CD4-positive, CD25-positive, alpha-beta regulatory T cell (primary cell): ENCODE measurements at regions not wholly inside any gene's neighbourhood (a gene's known extent, or its start where the extent isn't known, plus 50 kb on each side); places are given as distances from the start of the nearest gene placed in this dataset.
A peak's percentile ranks its signal among the peaks of the same experiment; 100 is the strongest.

Source experiments
- ATAC-seq, 2 donors: fragments of 150-1000 bp; cut with Tn5 transposase; one replicate each; pipeline ENCODE4 v1.10.0; 2021; ENCODE audit warnings: low read depth in 2 of 2, moderate number of reproducible peaks in 2 of 2, moderate library complexity in 1 of 2
- DNase-seq, 3 donors: peaks; one replicate each; pipeline versions ENCODE4 v3.0.0 to v3.0.0-alpha.2; 2012 to 2022; ENCODE audit warnings: mixed read lengths in 1 of 3
- H3K27ac ChIP-seq: one replicate; pipeline ENCODE4 v1.7.0; 2013; ENCODE audit warnings: mild to moderate bottlenecking, low read length; ENCODE audit not compliant: insufficient read depth, poor library complexity, severe bottlenecking
- H3K27me3 ChIP-seq: one replicate; pipeline ENCODE4 v1.7.0; 2013; ENCODE audit warnings: low read length; ENCODE audit not compliant: control insufficient read depth, insufficient read depth
- H3K36me3 ChIP-seq: one replicate; pipeline ENCODE4 v1.7.0; 2013; ENCODE audit warnings: mild to moderate bottlenecking, low read length, moderate library complexity; ENCODE audit not compliant: control insufficient read depth, insufficient read depth
- H3K4me1 ChIP-seq: 2 replicates; pipeline ENCODE4 v1.7.0; 2013; ENCODE audit warnings: mild to moderate bottlenecking, low read length; ENCODE audit not compliant: insufficient read depth, control insufficient read depth, poor library complexity, severe bottlenecking
- H3K4me3 ChIP-seq: one replicate; pipeline ENCODE4 v1.7.0; 2013; ENCODE audit warnings: low read depth, mild to moderate bottlenecking, low read length, moderate library complexity
- H3K9me3 ChIP-seq, 2 experiments: 1 replicate in 1 of 2; 2 replicates in 1 of 2; pipeline ENCODE4 v1.7.0; 2013; ENCODE audit warnings: low read length in 2 of 2, mild to moderate bottlenecking in 1 of 2, moderate library complexity in 1 of 2; ENCODE audit not compliant: control insufficient read depth in 2 of 2
- H3K27ac Mint-ChIP-seq, 3 donors: one replicate each; pipeline ENCODE4 v1.8.0; 2020 to 2022; ENCODE audit warnings: mild to moderate bottlenecking in 3 of 3, mixed read lengths in 3 of 3, moderate library complexity in 2 of 3
- H3K27me3 Mint-ChIP-seq: one replicate; pipeline ENCODE4 v1.8.0; 2022; ENCODE audit warnings: mild to moderate bottlenecking, mixed read lengths
- H3K36me3 Mint-ChIP-seq: one replicate; pipeline ENCODE4 v1.8.0; 2020; ENCODE audit warnings: mixed read lengths
- H3K4me1 Mint-ChIP-seq, 4 donors: one replicate each; pipeline ENCODE4 v1.8.0; 2020 to 2022; ENCODE audit warnings: mixed read lengths in 4 of 4, mild to moderate bottlenecking in 1 of 4
- H3K4me3 Mint-ChIP-seq, 4 donors: one replicate each; pipeline ENCODE4 v1.8.0; 2020 to 2022; ENCODE audit warnings: mild to moderate bottlenecking in 4 of 4, mixed read lengths in 4 of 4, moderate library complexity in 3 of 4
- H3K9me3 Mint-ChIP-seq, 7 donors: one replicate each; pipeline ENCODE4 v1.8.0; 2020 to 2022; ENCODE audit warnings: mixed read lengths in 7 of 7, mild to moderate bottlenecking in 3 of 7, moderate library complexity in 2 of 7

DNA sequence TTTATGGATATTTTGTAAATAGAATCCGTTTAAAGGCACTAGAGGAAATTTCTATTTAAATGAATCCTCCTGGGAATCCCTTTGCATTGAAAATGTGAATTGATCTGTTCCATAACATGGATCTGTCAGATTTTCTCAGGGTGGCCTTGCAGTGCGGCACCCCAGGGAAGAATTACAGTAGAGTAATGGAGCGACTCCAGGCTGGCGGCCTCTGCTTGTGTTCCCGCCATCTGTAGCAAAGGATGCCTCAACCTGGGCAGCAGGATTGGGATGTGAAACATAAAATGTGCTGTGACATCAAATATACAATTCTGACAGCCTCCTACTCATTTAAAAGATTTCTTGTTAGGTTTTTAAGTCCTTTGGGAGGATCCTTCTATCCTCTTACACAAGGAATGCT lies 115.9 kb downstream of the RHOU start:
- DNase-seq (no peak), ATAC-seq (no peak)
- Mint-ChIP-seq H3K4me1 (no peaks in the 10 kb centered on the region), H3K27ac (no peak overlapping the region), H3K27me3 (peaks cover 18% of the 10 kb centered on the region), H3K4me3 (no peak overlapping the region), H3K9me3 (peaks cover 0 to 7% (median 2%) of the 10 kb centered on the region in 7 donors), H3K36me3 (no peaks in the 10 kb centered on the region)
- peaks cover 0 to 3% of the 10 kb centered on the region in 2 experiments for H3K9me3 ChIP-seq
- H3K4me3 ChIP-seq: no peak overlapping the region
- no peaks in the 10 kb centered on the region for H3K36me3 ChIP-seq
- H3K27ac ChIP-seq: no peak overlapping the region
- H3K27me3 ChIP-seq: peaks cover 8% of the 10 kb centered on the region
- no peaks in the 10 kb centered on the region for H3K4me1 ChIP-seq

DNA sequence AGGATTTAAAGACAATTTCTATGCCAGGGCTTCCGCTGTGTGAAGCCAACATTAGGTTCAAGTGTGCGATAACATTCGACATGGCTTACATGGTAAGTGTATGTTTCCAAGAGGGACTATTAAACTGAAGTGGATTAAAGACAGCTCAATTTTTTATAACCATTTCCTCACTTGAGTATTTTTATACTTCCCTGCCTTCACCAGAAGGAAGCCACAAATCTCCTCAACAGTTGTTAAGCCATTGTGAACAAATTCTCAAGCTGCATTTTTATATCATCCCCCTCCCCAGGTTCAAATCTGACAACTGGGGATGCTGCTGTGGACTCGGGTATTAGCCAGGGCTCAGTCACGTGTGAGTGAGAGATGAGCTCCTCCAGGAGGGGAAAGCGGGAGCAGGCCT lies 116.3 kb downstream of the RHOU start:
- Histone ChIP-seq H3K27ac (no peak overlapping the region), H3K4me1 (no peaks in the 10 kb centered on the region), H3K4me3 (no peak overlapping the region), H3K9me3 (peaks cover 0 to 3% of the 10 kb centered on the region in 2 experiments), H3K36me3 (no peaks in the 10 kb centered on the region), H3K27me3 (peaks cover 8% of the 10 kb centered on the region)
- Mint-ChIP-seq H3K4me3 (no peak overlapping the region), H3K36me3 (no peaks in the 10 kb centered on the region), H3K27ac (no peak overlapping the region), H3K4me1 (no peaks in the 10 kb centered on the region), H3K9me3 (peaks cover 0 to 7% (median 2%) of the 10 kb centered on the region in 7 donors), H3K27me3 (peaks cover 22% of the 10 kb centered on the region)
- no peak for DNase-seq
- no peak for ATAC-seq

DNA sequence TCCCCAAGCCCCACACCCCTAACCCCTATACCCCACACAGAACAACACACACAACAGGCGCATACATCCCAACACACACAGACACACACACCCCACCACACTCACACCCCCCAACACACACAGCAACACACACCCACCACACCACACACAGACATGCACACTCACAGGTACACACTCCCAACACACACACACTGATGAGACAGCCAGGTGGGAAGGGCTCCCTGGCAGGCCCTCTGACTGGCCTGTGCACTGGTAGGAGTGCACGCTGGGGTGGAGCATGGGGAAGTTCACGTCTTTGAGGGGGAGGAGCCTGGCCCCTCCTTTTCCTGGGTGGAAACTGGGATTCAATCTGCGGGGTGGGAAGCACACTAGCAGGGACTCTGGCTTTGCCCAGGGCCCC lies 116.7 kb downstream of the RHOU start:
- Mint-ChIP-seq H3K36me3 (no peaks in the 10 kb centered on the region), H3K4me1 (no peaks in the 10 kb centered on the region), H3K27ac (no peak overlapping the region), H3K27me3 (peaks cover 22% of the 10 kb centered on the region), H3K9me3 (peaks cover 0 to 7% (median 2%) of the 10 kb centered on the region in 7 donors), H3K4me3 (no peak overlapping the region)
- Histone ChIP-seq H3K36me3 (no peaks in the 10 kb centered on the region), H3K4me3 (no peak overlapping the region), H3K27me3 (peaks cover 8% of the 10 kb centered on the region), H3K9me3 (peaks cover 0 to 3% of the 10 kb centered on the region in 2 experiments), H3K4me1 (no peaks in the 10 kb centered on the region), H3K27ac (no peak overlapping the region)
- ATAC-seq (no peak), DNase-seq (no peak)

DNA sequence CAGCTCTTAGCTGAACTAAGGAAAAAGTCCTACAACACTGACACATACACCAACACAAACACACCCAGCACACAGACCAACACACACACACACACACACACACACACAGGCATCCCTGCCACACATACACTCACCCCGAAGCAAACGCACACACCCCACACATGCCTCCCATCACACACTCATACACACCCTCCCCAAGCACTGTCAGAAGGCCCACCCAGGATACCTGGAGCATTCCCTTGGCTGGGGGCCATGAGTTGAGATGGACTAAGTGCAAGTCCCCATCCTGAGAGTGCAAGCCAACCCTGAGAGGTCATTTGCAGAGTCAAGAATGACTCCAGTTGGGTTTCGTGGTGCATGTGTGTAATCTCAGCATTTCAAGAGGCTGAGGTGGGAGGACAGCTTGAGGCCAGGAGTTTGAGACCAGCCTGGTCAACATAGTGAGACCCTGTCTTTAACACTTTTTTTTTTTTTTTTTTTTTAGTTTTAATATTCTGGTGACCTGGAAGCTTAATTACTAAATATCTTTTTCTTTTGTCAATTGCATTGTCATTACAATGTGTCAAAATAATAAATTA lies 117.3 kb downstream of the RHOU start:
- ATAC-seq (no peak), DNase-seq (no peak)
- no peaks in the 10 kb centered on the region for H3K36me3 ChIP-seq
- H3K27ac ChIP-seq: no peak overlapping the region
- H3K4me1 ChIP-seq: no peaks in the 10 kb centered on the region
- no peak overlapping the region for H3K4me3 ChIP-seq
- peaks cover 0 to 3% of the 10 kb centered on the region in 2 experiments for H3K9me3 ChIP-seq
- Mint-ChIP-seq H3K27ac (peak overlapping the region in 1 of 3 donors; percentile 39), H3K4me1 (no peaks in the 10 kb centered on the region), H3K36me3 (no peaks in the 10 kb centered on the region), H3K9me3 (peaks cover 0 to 7% (median 2%) of the 10 kb centered on the region in 7 donors), H3K4me3 (no peak overlapping the region), H3K27me3 (peaks cover 19% of the 10 kb centered on the region)
- H3K27me3 ChIP-seq: peaks cover 8% of the 10 kb centered on the region

DNA sequence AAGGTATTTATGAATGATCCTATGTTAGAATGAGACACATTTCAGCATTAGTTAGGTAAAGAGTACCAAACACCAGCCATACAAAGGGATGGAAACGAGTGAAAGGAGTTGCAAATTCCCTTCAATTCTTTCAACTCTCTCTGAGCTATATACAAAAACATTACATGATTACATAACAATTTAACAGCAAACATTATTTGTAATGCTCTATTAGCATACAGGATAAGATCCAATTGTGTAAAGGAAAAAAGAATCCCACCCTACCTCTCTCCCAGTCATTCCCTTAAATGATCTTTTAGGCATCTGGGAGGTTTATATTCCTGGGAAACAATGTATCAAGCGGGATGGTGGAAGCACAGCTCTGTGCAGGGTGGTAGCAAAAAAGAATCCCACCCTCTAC lies 117.9 kb downstream of the RHOU start:
- no peak for DNase-seq
- H3K4me1 ChIP-seq: no peaks in the 10 kb centered on the region
- no peaks in the 10 kb centered on the region for H3K4me1 Mint-ChIP-seq
- H3K27ac Mint-ChIP-seq: no peak overlapping the region
- peaks cover 23% of the 10 kb centered on the region for H3K27me3 Mint-ChIP-seq
- H3K4me3 Mint-ChIP-seq: no peak overlapping the region
- H3K36me3 Mint-ChIP-seq: no peaks in the 10 kb centered on the region
- H3K27me3 ChIP-seq: peaks cover 8% of the 10 kb centered on the region
- no peak for ATAC-seq
- H3K4me3 ChIP-seq: no peak overlapping the region
- H3K36me3 ChIP-seq: no peaks in the 10 kb centered on the region
- H3K27ac ChIP-seq: no peak overlapping the region
- H3K9me3 Mint-ChIP-seq: peaks cover 0 to 7% (median 2%) of the 10 kb centered on the region in 7 donors
- peaks cover 0 to 3% of the 10 kb centered on the region in 2 experiments for H3K9me3 ChIP-seq

DNA sequence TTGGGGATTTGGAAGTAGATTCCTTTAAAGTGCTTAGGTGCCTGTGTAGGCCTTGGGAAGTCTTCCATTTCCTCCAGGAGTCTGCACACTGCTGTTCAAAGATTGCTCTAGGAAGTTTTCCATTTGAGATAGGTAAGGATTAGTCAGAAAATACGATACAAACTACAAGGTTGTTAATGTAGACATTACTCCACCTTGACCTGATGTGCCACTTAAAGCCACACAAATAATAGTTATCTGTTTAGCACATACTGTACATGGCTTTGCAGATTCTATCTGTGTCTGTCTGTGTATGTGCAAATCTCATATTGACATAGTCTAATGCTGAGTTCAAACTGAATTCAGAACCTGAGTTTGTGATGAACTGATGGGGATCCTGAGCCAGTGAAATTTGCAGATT lies 118.4 kb downstream of the RHOU start:
- Mint-ChIP-seq H3K4me1 (no peaks in the 10 kb centered on the region), H3K36me3 (no peaks in the 10 kb centered on the region), H3K27me3 (peaks cover 23% of the 10 kb centered on the region), H3K27ac (no peak overlapping the region), H3K4me3 (no peak overlapping the region), H3K9me3 (peaks cover 0 to 7% (median 2%) of the 10 kb centered on the region in 7 donors)
- H3K9me3 ChIP-seq: peaks cover 0 to 3% of the 10 kb centered on the region in 2 experiments
- no peaks in the 10 kb centered on the region for H3K4me1 ChIP-seq
- H3K4me3 ChIP-seq: no peak overlapping the region
- no peak overlapping the region for H3K27ac ChIP-seq
- no peak for DNase-seq
- H3K27me3 ChIP-seq: peaks cover 8% of the 10 kb centered on the region
- no peak for ATAC-seq
- H3K36me3 ChIP-seq: no peaks in the 10 kb centered on the region

DNA sequence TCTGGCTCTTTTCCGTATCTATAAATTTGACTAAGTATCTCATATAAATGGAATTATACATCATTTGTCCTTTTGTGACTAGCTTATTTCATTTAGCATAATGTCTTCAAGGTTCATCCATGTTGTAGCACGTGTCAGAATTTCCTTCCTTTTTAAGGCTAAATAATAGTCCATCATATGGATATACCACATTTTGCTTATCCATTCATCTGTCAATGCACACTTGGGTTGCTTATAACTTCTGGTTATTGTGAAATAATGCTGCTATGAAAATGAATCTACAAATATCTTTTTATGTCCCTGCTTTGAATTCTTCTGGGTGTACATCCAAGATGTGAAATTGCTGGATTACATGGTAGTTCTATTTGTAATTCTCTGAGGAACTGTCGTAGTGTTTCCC lies 119.6 kb downstream of the RHOU start:
- Mint-ChIP-seq H3K27me3 (peaks cover 30% of the 10 kb centered on the region), H3K4me3 (no peak overlapping the region), H3K27ac (no peak overlapping the region), H3K36me3 (no peaks in the 10 kb centered on the region), H3K4me1 (no peaks in the 10 kb centered on the region), H3K9me3 (peaks cover 0 to 7% (median 2%) of the 10 kb centered on the region in 7 donors)
- ATAC-seq: no peak
- H3K4me1 ChIP-seq: no peaks in the 10 kb centered on the region
- no peaks in the 10 kb centered on the region for H3K36me3 ChIP-seq
- no peak for DNase-seq
- H3K27ac ChIP-seq: no peak overlapping the region
- H3K4me3 ChIP-seq: no peak overlapping the region
- peaks cover 8% of the 10 kb centered on the region for H3K27me3 ChIP-seq
- peaks cover 0 to 3% of the 10 kb centered on the region in 2 experiments for H3K9me3 ChIP-seq

DNA sequence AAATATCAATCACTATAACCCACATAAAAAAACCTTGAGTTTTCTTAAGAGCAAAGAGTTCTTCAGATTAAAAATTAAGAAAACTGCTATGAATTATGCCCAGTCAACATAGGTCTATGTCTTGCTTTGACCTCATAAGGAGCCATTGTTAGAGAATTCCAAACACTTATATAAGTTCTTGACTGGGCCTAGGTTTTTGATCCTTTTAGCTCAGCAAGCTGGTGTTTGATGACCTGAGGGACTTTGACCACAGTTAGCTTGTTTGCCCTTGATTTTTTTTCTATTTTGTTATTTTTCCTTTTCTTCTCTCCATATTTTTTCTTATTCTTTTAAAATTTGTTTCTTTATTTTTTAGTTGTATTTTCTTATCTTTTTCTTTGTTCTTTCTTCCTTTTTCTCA lies 122.3 kb downstream of the RHOU start:
- peaks cover 32% of the 10 kb centered on the region for H3K27me3 Mint-ChIP-seq
- H3K36me3 ChIP-seq: no peaks in the 10 kb centered on the region
- no peak overlapping the region for H3K27ac Mint-ChIP-seq
- no peak overlapping the region for H3K27ac ChIP-seq
- peaks cover 0 to 9% (median 1%) of the 10 kb centered on the region in 4 donors for H3K4me1 Mint-ChIP-seq
- H3K4me3 ChIP-seq: no peak overlapping the region
- ATAC-seq (no peak), DNase-seq (no peak)
- peaks cover 0 to 3% of the 10 kb centered on the region in 2 experiments for H3K9me3 ChIP-seq
- no peak overlapping the region for H3K4me3 Mint-ChIP-seq
- H3K4me1 ChIP-seq: no peaks in the 10 kb centered on the region
- peaks cover 7% of the 10 kb centered on the region for H3K27me3 ChIP-seq
- H3K9me3 Mint-ChIP-seq: peaks cover 0 to 7% (median 2%) of the 10 kb centered on the region in 7 donors
- H3K36me3 Mint-ChIP-seq: no peaks in the 10 kb centered on the region
